ENCODE measurements at regions not wholly inside any gene's neighbourhood (a gene's known extent, or its start where the extent isn't known, plus 50 kb on each side); places are given as distances from the start of the nearest gene placed in this dataset.

DNA sequence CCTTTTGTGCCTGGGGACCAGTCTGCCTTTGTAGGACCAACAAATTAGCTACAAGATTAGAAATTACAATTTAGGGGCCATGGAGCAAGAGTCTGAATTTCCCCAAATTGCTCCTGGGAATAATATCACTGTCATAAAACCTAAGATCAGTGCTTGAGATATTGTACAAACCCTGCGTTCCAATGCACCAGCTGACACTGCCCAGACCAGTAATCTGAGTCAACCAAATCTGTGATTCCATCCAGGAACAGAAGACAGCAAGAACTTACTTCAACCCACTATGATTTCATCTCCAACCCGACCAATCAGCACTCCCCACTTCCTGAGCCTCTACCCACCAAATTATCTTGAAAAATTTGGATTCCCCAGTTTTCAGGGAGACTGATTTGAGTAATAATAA, 1305.0 kb upstream of the NRXN1 start:
- no peak overlapping the region for H3K4me2 ChIP-seq (ENCODE audit: low read length)
- TF ChIP-seq, protein P1, sequence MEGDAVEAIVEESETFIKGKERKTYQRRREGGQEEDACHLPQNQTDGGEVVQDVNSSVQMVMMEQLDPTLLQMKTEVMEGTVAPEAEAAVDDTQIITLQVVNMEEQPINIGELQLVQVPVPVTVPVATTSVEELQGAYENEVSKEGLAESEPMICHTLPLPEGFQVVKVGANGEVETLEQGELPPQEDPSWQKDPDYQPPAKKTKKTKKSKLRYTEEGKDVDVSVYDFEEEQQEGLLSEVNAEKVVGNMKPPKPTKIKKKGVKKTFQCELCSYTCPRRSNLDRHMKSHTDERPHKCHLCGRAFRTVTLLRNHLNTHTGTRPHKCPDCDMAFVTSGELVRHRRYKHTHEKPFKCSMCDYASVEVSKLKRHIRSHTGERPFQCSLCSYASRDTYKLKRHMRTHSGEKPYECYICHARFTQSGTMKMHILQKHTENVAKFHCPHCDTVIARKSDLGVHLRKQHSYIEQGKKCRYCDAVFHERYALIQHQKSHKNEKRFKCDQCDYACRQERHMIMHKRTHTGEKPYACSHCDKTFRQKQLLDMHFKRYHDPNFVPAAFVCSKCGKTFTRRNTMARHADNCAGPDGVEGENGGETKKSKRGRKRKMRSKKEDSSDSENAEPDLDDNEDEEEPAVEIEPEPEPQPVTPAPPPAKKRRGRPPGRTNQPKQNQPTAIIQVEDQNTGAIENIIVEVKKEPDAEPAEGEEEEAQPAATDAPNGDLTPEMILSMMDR (IDR thresholded peaks at IDR 0.05; ENCODE audit: low read depth, low read length, poor library complexity, severe bottlenecking), result no peak
- TF ChIP-seq EZH2phosphoT487 (IDR thresholded peaks at IDR 0.05; ENCODE audit: borderline replicate concordance, low read length), result no peak
- no peaks in the 10 kb centered on the region for H3K9me3 ChIP-seq (ENCODE audit: control insufficient read depth, insufficient read depth, low read length)
- H3K79me2 ChIP-seq (ENCODE audit: control insufficient read depth, low read length), result no peaks in the 10 kb centered on the region
- H3K27ac ChIP-seq (ENCODE audit: low read depth, low read length), result no peak overlapping the region
- no peak overlapping the region for H3K4me3 ChIP-seq (ENCODE audit: low read length)
- H3K27me3 ChIP-seq (ENCODE audit: control insufficient read depth, low read length), result no peaks in the 10 kb centered on the region
- no peaks in the 10 kb centered on the region for H3F3A ChIP-seq (ENCODE audit: control insufficient read depth, insufficient read depth)
- H3K36me3 ChIP-seq (ENCODE audit: control insufficient read depth, low read length), result no peaks in the 10 kb centered on the region
- H3K9me2 ChIP-seq (replicated peaks; ENCODE audit: control insufficient read depth, low read length), result no peaks in the 10 kb centered on the region; the same call in 1 of the 2 replicates
- no peaks in the 10 kb centered on the region for H4K20me1 ChIP-seq (ENCODE audit: control insufficient read depth, insufficient read depth, low read depth, low read length)
- H3K4me1 ChIP-seq (ENCODE audit: control insufficient read depth, low read length), result no peaks in the 10 kb centered on the region

DNA sequence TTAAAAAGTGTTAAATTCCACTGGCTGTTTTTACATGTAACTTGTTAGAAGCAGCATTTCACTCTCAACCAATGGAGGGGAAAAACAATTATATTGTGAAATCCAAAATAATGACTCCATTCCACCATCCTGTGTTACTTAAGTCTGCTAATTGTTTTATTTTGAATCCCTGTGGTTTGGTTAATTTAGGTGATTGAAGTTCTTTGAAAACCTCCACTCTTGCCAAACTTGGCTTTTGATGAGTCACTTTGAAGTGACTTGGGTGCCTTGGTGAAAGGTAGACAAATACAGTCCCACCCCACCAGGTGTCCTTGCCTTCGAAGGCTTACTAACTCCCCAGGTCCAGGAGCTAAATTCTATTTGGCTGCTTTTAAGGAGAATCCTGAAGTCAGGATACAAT, 1303.8 kb upstream of the NRXN1 start:
- Histone ChIP-seq H3K4me1 (ENCODE audit: control insufficient read depth, low read length) (no peaks in the 10 kb centered on the region), H3K4me2 (ENCODE audit: low read length) (no peak overlapping the region), H3K79me2 (ENCODE audit: control insufficient read depth, low read length) (no peaks in the 10 kb centered on the region), H3K36me3 (ENCODE audit: control insufficient read depth, low read length) (no peaks in the 10 kb centered on the region), H3K9me2 (replicated peaks; ENCODE audit: control insufficient read depth, low read length) (no peaks in the 10 kb centered on the region; the same call in 1 of the 2 replicates), H3F3A (ENCODE audit: control insufficient read depth, insufficient read depth) (no peaks in the 10 kb centered on the region), H3K9me3 (ENCODE audit: control insufficient read depth, insufficient read depth, low read length) (no peaks in the 10 kb centered on the region), H3K4me3 (ENCODE audit: low read length) (no peak overlapping the region), H3K27me3 (ENCODE audit: control insufficient read depth, low read length) (no peaks in the 10 kb centered on the region), H4K20me1 (ENCODE audit: control insufficient read depth, insufficient read depth, low read depth, low read length) (no peaks in the 10 kb centered on the region), H3K27ac (ENCODE audit: low read depth, low read length) (no peak overlapping the region)
- no peak for TF ChIP-seq EZH2phosphoT487 (IDR thresholded peaks at IDR 0.05; ENCODE audit: borderline replicate concordance, low read length)
- TF ChIP-seq, protein P1 (IDR thresholded peaks at IDR 0.05; ENCODE audit: low read depth, low read length, poor library complexity, severe bottlenecking), result no peak

DNA sequence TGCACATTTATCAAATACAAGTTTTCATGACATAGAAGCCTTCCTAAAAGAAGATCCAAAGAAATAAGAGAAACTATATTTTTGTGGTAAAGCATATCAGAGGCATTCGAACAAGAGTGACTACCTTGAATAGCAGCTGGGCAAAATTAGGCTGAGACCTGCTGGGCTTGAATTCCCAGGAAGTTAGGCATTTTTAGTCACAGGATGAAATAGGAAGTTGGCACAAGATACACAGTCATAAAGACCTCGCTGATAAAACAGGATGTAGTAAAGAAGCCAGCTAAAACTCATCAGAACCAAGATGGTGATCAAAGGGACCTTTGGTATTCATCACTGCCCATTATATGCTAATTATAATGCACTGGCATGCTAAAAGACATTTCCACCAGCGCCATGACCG, 1302.3 kb upstream of the NRXN1 start:
- H4K20me1 ChIP-seq (ENCODE audit: control insufficient read depth, insufficient read depth, low read depth, low read length), result no peaks in the 10 kb centered on the region
- no peaks in the 10 kb centered on the region; the same call in 1 of the 2 replicates for H3K9me2 ChIP-seq (replicated peaks; ENCODE audit: control insufficient read depth, low read length)
- no peak overlapping the region for H3K4me3 ChIP-seq (ENCODE audit: low read length)
- no peaks in the 10 kb centered on the region for H3K79me2 ChIP-seq (ENCODE audit: control insufficient read depth, low read length)
- TF ChIP-seq, protein P1 (IDR thresholded peaks at IDR 0.05; ENCODE audit: low read depth, low read length, poor library complexity, severe bottlenecking), result no peak
- TF ChIP-seq EZH2phosphoT487 (IDR thresholded peaks at IDR 0.05; ENCODE audit: borderline replicate concordance, low read length), result no peak
- H3F3A ChIP-seq (ENCODE audit: control insufficient read depth, insufficient read depth), result no peaks in the 10 kb centered on the region
- H3K27ac ChIP-seq (ENCODE audit: low read depth, low read length), result no peak overlapping the region
- no peaks in the 10 kb centered on the region for H3K4me1 ChIP-seq (ENCODE audit: control insufficient read depth, low read length)
- no peaks in the 10 kb centered on the region for H3K36me3 ChIP-seq (ENCODE audit: control insufficient read depth, low read length)
- no peaks in the 10 kb centered on the region for H3K27me3 ChIP-seq (ENCODE audit: control insufficient read depth, low read length)
- H3K9me3 ChIP-seq (ENCODE audit: control insufficient read depth, insufficient read depth, low read length), result no peaks in the 10 kb centered on the region
- no peak overlapping the region for H3K4me2 ChIP-seq (ENCODE audit: low read length)

Measured in DOHH2 (cell line).